ENCODE measurements at regions not wholly inside any gene's neighbourhood (a gene's known extent, or its start where the extent isn't known, plus 50 kb on each side); places are given as distances from the start of the nearest gene placed in this dataset.

GRCh38 chr3:73797311-73797710, 172.6 kb upstream of the PDZRN3 start:
- Histone ChIP-seq H3K9me3 (peaks cover 0 to 10% (median 0%) of the 10 kb centered on the region in 8 donors), H3K4me1 (no peaks in the 10 kb centered on the region), H3K4me3 (no peak overlapping the region), H3K36me3 (no peaks in the 10 kb centered on the region), H3K27ac (no peak overlapping the region), H3K27me3 (replicated peaks in 1 of 7) (no peaks in the 10 kb centered on the region)
- intact Hi-C loops (cut with DNase I; ENCODE audit: low total_unique reads): no loop called here
- 42 to 66% (median 49%) methylated on average over 1 of the region's 1 CpG for WGBS, 5 donors
- TF ChIP-seq POLR2A (IDR thresholded peaks at IDR 0.05) (no peak), CTCF (IDR thresholded peaks at IDR 0.05 in 8 of 11, conservative IDR thresholded peaks at IDR 0.05 in 3 of 11) (no peak), POLR2AphosphoS5 (IDR thresholded peaks at IDR 0.05) (no peak)
- no peak for DNase-seq

GRCh38 chr3:73796382-73796781, 171.6 kb upstream of the PDZRN3 start:
- Histone ChIP-seq H3K27ac (no peak overlapping the region), H3K27me3 (replicated peaks in 1 of 7) (no peaks in the 10 kb centered on the region), H3K4me1 (no peaks in the 10 kb centered on the region), H3K9me3 (peaks cover 0 to 10% (median 0%) of the 10 kb centered on the region in 8 donors), H3K36me3 (no peaks in the 10 kb centered on the region), H3K4me3 (no peak overlapping the region)
- intact Hi-C loops (cut with DNase I; ENCODE audit: low total_unique reads): no loop called here
- TF ChIP-seq CTCF (IDR thresholded peaks at IDR 0.05 in 8 of 11, conservative IDR thresholded peaks at IDR 0.05 in 3 of 11): no peak
- no peak for DNase-seq
- WGBS, 5 donors: 62 to 85% (median 72%) methylated on average over 3 of the region's 3 CpGs

- TF ChIP-seq POLR2AphosphoS5 (IDR thresholded peaks at IDR 0.05) (no peak), CTCF (IDR thresholded peaks at IDR 0.05 in 8 of 11, conservative IDR thresholded peaks at IDR 0.05 in 3 of 11) (no peak), POLR2A (IDR thresholded peaks at IDR 0.05) (no peak)
- Histone ChIP-seq H3K36me3 (no peaks in the 10 kb centered on the region), H3K27ac (no peak overlapping the region), H3K4me3 (no peak overlapping the region), H3K27me3 (replicated peaks in 1 of 7) (no peaks in the 10 kb centered on the region), H3K9me3 (no peaks in the 10 kb centered on the region), H3K4me1 (no peaks in the 10 kb centered on the region)
- intact Hi-C loops (cut with DNase I; ENCODE audit: low total_unique reads): no loop called here
- DNase-seq: no peak
- 65 to 91% (median 88%) methylated on average over 4 of the region's 4 CpGs for WGBS, 5 donors
Measured at GRCh38 chr3:73791356-73791755, 166.6 kb upstream of the PDZRN3 start.

GRCh38 chr3:73789825-73790444, 165.2 kb upstream of the PDZRN3 start:
- intact Hi-C loops (cut with DNase I; ENCODE audit: low total_unique reads): no loop called here
- no peak for TF ChIP-seq POLR2A (IDR thresholded peaks at IDR 0.05)
- no peak for TF ChIP-seq CTCF (IDR thresholded peaks at IDR 0.05 in 8 of 11, conservative IDR thresholded peaks at IDR 0.05 in 3 of 11)
- no peak for TF ChIP-seq POLR2AphosphoS5 (IDR thresholded peaks at IDR 0.05)
- Histone ChIP-seq H3K4me3 (no peak overlapping the region), H3K36me3 (no peaks in the 10 kb centered on the region), H3K4me1 (no peaks in the 10 kb centered on the region), H3K27me3 (replicated peaks in 1 of 7) (no peaks in the 10 kb centered on the region), H3K27ac (no peak overlapping the region), H3K9me3 (no peaks in the 10 kb centered on the region)
- DNase-seq: no peak
- 80 to 87% (median 86%) methylated on average over 3 of the region's 3 CpGs for WGBS, 5 donors
